GM19035 (cell line): ENCODE measurements at regions not wholly inside any gene's neighbourhood (a gene's known extent, or its start where the extent isn't known, plus 50 kb on each side); places are given as distances from the start of the nearest gene placed in this dataset.

Experiments
- ATAC-seq: cut with Tn5 transposase; IDR thresholded peaks from one replicate; pipeline ENCODE4 v1.9.1; 2021; ENCODE audit not compliant: unreplicated experiment

GRCh38 chr3:64289622-64290021 is 64.4 kb upstream of the PRICKLE2 start:
- no peak for ATAC-seq

GRCh38 chr3:64278625-64279024 is 53.4 kb upstream of the PRICKLE2 start:
- ATAC-seq = no peak

- ATAC-seq = no peak
These were observed 50.9 kb upstream of the PRICKLE2 start for GRCh38 chr3:64276131-64276530.
